Memory B cell (primary cell): ENCODE measurements at regions not wholly inside any gene's neighbourhood (a gene's known extent, or its start where the extent isn't known, plus 50 kb on each side); places are given as distances from the start of the nearest gene placed in this dataset.
"Not testable (repeated sequence)": the region's sequence is repeated elsewhere in the genome, so short reads cannot be mapped to it uniquely, and the experiment has no call there.

ENCODE experiments used
- ATAC-seq: fragments of 150-1000 bp; cut with Tn5 transposase; 2 replicates; pipeline ENCODE4 v1.10.0; 2021; ENCODE audit warnings: low read depth, mild to moderate bottlenecking, moderate library complexity
- DNase-seq, 2 donors: peaks; one replicate each; pipeline ENCODE4 v3.0.0; 2022; ENCODE audit warnings: low spot score in 2 of 2
- H3K27ac Mint-ChIP-seq: one replicate; pipeline ENCODE4 v1.8.0; 2022; ENCODE audit warnings: mild to moderate bottlenecking, moderate library complexity, mixed read lengths
- H3K27me3 Mint-ChIP-seq: one replicate; pipeline ENCODE4 v1.8.0; 2022; ENCODE audit warnings: mixed read lengths
- H3K36me3 Mint-ChIP-seq: one replicate; pipeline ENCODE4 v1.8.0; 2022; ENCODE audit warnings: mild to moderate bottlenecking, mixed read lengths
- H3K4me1 Mint-ChIP-seq: one replicate; pipeline ENCODE4 v1.8.0; 2022; ENCODE audit warnings: mixed read lengths
- H3K4me3 Mint-ChIP-seq: one replicate; pipeline ENCODE4 v1.8.0; 2022; ENCODE audit warnings: mild to moderate bottlenecking, moderate library complexity, mixed read lengths
- H3K9me3 Mint-ChIP-seq: one replicate; pipeline ENCODE4 v1.8.0; 2022; ENCODE audit warnings: mixed read lengths

DNA sequence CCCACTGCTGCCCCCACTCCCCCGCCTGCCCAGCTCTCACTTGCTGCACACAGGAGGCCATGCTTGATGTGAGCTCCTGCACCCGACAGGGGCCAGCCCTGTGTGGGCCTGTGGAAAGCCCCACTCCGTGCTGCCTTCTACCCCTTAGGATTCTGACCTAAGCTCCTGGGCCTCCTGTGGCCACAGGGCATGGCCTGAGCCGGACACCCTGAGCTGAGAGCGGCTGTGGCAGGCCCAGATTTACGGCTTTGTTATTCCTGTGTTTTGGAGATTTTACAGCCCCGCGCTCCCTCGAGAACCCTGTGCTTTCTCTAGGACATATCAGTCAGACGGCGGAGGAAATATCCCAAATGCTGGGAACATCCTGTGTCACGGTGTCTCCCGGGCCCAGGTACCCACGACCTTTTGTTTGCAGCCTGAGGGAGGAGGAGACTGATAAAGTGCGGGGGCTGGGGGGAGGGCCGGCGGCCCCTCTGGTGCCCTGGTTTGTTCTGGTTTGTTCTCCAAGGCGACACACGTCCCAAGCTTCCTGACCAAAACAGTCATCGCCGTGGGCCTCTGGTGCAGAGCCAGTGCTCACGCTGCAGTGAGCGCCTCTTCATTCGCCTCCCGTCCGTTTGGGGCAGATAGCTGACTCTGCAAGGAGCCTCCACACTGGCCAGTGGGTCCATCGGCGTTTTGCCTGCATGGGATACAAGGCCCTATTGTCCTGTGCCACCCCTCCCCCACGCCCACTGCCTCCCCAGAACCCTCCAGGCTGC lies 363.4 kb downstream of the C16orf95 start:
- DNase-seq (no peak), ATAC-seq (no peak)
- H3K27ac Mint-ChIP-seq: no peak overlapping the region
- H3K9me3 Mint-ChIP-seq: no peaks in the 10 kb centered on the region
- H3K4me1 Mint-ChIP-seq: no peaks in the 10 kb centered on the region
- H3K36me3 Mint-ChIP-seq: no peaks in the 10 kb centered on the region
- H3K27me3 Mint-ChIP-seq: peaks cover 2% of the 10 kb centered on the region
- H3K4me3 Mint-ChIP-seq: no peak overlapping the region

DNA sequence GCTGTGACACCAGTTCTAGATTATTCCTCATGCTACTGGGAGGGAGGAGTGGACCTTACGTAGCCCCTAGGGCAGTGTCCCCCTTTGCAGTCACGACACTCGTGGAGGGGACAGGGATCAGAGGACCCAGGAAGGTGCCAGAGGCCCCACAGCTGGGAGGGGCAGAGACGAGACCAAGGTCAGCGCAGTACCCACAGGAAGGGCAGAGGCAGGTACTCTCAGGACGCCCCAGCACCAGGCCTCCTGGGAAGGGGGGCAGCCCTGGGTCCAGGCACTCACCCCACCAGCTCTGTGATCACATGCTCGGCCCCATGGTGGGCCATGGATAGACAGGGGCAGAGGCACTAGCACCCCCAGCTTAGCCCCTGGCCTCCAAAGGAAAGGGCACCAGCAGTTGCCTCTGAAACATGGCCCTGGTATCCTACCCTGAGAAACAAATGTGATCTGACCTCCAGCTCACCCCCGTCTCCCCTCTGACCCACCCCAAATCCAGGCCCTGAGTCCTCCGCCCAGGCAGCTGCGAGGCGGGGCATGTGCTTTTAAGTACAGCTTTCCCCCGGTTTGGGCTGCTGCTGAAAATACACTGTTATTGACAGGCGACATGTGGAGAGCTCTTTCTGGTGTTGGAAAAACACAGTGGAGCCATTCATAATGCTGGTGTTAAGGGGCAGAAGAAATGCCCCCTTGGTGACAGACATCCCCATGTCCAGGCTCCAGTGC lies 361.9 kb downstream of the C16orf95 start:
- Mint-ChIP-seq H3K36me3 (no peaks in the 10 kb centered on the region), H3K4me3 (no peak overlapping the region), H3K9me3 (no peaks in the 10 kb centered on the region), H3K27me3 (peaks cover 5% of the 10 kb centered on the region), H3K27ac (no peak overlapping the region), H3K4me1 (no peaks in the 10 kb centered on the region)
- DNase-seq: no peak
- no peak for ATAC-seq

DNA sequence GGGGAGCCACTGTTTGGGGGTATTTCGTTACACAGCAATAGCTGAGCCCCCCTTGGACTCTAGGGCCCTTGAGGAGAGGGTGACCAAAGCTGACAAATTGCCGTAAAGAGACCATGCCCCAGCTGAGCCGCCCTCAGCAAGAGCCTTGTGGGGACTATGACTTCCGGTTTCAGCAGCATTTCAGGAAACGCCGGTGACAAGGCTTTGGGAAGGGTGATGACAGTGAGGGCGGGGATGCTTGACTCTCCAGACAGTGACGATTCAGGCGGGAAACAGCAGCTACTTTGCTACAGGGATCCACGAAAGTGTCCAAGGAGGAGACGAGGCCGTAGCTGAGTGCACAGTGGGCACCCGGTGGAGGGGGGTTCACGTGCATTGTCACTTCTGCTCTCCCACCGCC lies 360.8 kb downstream of the C16orf95 start:
- ATAC-seq (no peak), DNase-seq (no peak)
- no peaks in the 10 kb centered on the region for H3K36me3 Mint-ChIP-seq
- peaks cover 5% of the 10 kb centered on the region for H3K27me3 Mint-ChIP-seq
- H3K9me3 Mint-ChIP-seq: no peaks in the 10 kb centered on the region
- H3K4me3 Mint-ChIP-seq: no peak overlapping the region
- H3K27ac Mint-ChIP-seq: no peak overlapping the region
- no peaks in the 10 kb centered on the region for H3K4me1 Mint-ChIP-seq

DNA sequence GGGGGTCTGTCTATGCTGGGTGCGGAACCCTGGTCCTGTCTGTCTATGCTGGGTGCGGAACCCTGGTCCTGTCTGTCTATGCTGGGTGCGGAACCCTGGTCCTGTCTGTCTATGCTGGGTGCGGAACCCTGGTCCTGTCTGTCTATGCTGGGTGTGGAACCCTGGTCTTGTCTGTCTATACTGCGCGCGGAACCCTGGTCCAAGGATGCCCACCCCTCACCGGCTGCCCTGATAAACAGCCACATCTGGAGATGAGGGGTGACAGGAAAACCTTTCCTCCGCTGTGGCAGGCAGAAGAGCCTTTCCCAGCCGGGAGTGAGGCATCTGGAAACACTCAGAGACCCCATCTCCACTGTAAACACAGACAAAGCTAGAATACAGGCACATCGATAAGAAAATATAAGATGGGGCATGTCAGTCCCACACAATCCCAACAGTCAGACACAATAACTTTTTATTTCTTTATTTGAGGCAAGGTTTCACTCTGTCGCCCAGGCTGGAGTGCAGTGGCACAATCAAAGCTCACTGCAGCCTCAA lies 359.5 kb downstream of the C16orf95 start:
- not testable (repeated sequence) for H3K9me3 Mint-ChIP-seq, H3K27ac Mint-ChIP-seq, H3K4me3 Mint-ChIP-seq, H3K4me1 Mint-ChIP-seq, DNase-seq, ATAC-seq, H3K36me3 Mint-ChIP-seq, H3K27me3 Mint-ChIP-seq

DNA sequence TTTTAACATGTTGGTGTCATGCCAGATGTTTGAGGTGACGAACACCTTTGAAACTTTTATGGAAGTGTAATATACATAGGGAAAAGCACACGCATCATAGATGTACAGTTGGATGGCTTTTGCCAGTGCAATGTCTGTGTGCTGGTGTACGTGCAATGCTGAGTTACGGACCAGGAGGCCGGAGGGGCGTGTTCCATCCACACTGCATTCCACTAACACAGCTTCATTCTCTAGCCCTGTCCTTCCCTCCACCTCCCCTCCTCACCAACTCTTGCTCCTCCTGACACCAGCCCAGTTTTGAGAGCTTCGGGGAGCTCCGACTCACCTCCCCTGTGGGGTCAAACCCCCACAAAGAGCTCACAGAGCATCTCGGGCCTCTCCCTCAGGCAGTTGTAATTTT lies 358.8 kb downstream of the C16orf95 start:
- no peaks in the 10 kb centered on the region for H3K9me3 Mint-ChIP-seq
- DNase-seq: no peak
- no peak for ATAC-seq
- peaks cover 5% of the 10 kb centered on the region for H3K27me3 Mint-ChIP-seq
- no peaks in the 10 kb centered on the region for H3K4me1 Mint-ChIP-seq
- no peak overlapping the region for H3K27ac Mint-ChIP-seq
- no peak overlapping the region for H3K4me3 Mint-ChIP-seq
- H3K36me3 Mint-ChIP-seq: no peaks in the 10 kb centered on the region

DNA sequence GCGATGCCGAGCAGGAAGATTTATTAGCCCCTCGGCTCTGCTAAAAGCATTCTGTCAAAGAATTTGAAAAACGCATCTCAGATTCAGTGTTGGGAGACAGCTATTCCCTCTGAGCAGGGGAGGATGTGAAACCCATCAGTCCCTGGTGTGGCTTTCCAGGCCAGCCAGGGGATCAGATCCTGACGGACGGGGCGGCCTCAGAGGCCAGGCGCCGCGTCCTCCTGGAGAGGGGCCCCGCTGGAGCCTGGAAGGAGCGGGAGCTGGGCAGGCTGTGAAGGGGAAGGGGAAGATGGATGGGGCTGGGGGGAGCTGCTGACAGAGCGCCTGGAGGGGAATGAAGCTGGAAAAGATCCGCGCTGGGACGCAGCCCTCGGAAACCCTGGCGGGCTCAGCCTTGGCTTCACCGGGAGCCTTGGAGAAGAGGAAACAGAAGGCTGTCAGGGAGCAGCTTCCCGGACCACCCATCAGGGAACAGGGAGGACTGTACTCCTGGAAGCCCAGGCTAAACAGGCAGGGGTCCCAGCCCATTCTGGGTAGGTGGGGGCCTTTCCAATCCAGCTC lies 358.0 kb downstream of the C16orf95 start:
- no peak for DNase-seq
- no peak for ATAC-seq
- H3K4me3 Mint-ChIP-seq: no peak overlapping the region
- H3K36me3 Mint-ChIP-seq: no peaks in the 10 kb centered on the region
- H3K9me3 Mint-ChIP-seq: no peaks in the 10 kb centered on the region
- peaks cover 5% of the 10 kb centered on the region for H3K27me3 Mint-ChIP-seq
- no peaks in the 10 kb centered on the region for H3K4me1 Mint-ChIP-seq
- H3K27ac Mint-ChIP-seq: no peak overlapping the region

DNA sequence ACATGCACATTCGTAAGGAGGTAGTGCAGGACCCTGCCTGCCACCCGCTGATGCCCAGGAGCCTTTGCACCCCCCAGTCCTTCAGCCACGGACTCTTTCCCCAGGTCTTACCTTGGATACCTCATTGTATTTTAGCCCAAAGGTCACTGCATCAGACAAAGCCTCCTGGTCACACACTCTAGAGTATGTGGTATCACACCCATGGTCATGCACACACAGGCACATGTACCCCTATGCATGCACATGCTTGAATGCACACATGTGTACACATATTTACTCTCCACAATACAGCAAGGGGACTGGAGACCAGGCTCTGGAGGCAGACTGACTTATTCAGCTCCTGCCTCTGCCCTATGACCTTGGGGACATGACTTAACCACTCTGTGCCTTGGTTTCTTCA lies 357.5 kb downstream of the C16orf95 start:
- Mint-ChIP-seq H3K36me3 (no peaks in the 10 kb centered on the region), H3K27me3 (peaks cover 5% of the 10 kb centered on the region), H3K4me3 (no peak overlapping the region), H3K27ac (no peak overlapping the region), H3K9me3 (no peaks in the 10 kb centered on the region), H3K4me1 (no peaks in the 10 kb centered on the region)
- no peak for DNase-seq
- no peak for ATAC-seq

DNA sequence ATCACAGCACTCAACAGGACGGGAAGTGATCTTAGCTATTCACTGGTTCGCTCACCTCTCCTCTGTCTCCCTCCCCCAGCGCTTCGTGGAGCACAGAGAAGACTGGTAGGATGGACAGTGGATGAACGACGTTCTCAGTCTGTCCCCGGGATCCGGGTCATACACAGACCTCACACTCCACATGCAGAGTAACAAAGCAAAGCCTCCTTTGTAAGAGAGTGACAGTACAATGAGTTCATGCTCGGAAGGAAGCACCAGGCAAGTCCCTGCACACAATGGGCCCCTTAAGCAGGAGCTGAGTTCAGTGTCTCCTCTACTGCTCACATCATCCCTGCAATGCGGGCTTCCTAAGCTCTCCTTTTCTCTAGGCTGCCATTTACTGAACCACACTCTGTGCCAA lies 356.9 kb downstream of the C16orf95 start:
- no peak for ATAC-seq
- no peaks in the 10 kb centered on the region for H3K9me3 Mint-ChIP-seq

DNA sequence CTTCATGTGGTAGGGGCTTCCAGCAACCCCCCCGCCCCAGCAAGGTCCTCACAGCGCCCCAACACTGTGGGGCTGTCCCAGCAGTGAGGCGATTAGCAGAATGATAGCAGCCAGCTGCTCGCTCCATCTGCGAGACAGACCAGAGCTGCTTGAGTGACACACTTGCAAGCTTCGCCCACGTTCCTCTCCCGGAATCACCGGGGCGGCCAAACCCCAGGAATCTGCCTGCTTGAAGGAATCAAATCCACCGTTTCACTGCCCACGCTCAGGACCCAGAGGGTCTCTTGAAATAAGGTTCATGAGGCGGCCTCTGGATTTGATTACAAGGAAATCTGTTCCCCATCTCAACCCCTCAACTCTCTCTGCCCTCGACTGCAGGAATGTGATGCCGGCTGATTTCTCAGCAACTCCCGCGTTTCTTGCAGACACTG lies 356.0 kb downstream of the C16orf95 start:
- Mint-ChIP-seq H3K36me3 (no peaks in the 10 kb centered on the region), H3K27me3 (peaks cover 5% of the 10 kb centered on the region), H3K27ac (no peak overlapping the region), H3K4me3 (no peak overlapping the region), H3K9me3 (no peaks in the 10 kb centered on the region), H3K4me1 (no peaks in the 10 kb centered on the region)
- no peak for ATAC-seq
- DNase-seq: no peak

More for the DNA sequence above, 356.9 kb downstream of the C16orf95 start:
- no peaks in the 10 kb centered on the region for H3K4me1 Mint-ChIP-seq
- no peaks in the 10 kb centered on the region for H3K36me3 Mint-ChIP-seq
- H3K27ac Mint-ChIP-seq: no peak overlapping the region
- DNase-seq: no peak
- H3K4me3 Mint-ChIP-seq: no peak overlapping the region
- H3K27me3 Mint-ChIP-seq: peaks cover 5% of the 10 kb centered on the region

DNA sequence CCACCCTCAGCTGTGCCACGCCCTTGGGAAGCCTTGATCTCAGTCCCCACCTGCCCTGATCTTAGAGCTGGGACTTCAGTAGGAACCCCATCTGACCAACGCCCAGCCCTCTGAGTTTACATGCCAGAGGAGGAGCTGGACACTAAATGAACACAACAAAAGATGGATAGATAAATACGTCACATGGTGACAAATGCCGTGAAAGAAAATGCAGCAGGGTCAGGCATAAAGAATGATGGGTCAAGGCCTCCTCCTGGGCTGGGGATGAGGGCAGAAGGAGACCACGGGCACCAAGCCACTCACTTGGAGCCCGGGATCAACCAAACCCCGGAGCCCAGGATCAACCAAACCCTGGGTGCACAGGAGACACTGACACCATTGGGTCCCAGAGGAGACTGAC lies 354.9 kb downstream of the C16orf95 start:
- Mint-ChIP-seq H3K27ac (no peak overlapping the region), H3K4me1 (no peaks in the 10 kb centered on the region), H3K36me3 (no peaks in the 10 kb centered on the region), H3K4me3 (no peak overlapping the region), H3K9me3 (no peaks in the 10 kb centered on the region), H3K27me3 (peaks cover 5% of the 10 kb centered on the region)
- no peak for DNase-seq
- ATAC-seq: no peak

DNA sequence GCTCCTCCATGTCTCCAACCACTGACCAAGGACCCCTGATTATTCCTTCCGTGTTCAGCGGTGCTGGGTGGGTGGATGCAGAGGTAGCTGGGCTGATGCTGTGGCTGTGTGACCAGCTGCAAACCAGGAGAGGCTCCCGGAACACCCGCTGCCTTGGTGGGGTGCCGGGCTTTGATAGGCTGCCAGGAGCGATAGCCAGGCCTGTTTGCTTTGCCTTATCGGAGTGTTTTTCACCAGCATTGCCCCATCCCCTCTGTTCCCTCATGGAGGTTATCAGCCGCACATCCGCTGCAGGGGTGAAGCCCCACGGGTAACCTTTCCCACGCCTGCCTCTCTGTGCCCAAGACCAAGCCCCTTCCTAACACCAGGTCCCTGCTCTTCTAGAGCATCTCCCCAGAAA lies 354.3 kb downstream of the C16orf95 start:
- no peak for ATAC-seq
- DNase-seq: no peak
- Mint-ChIP-seq H3K4me3 (no peak overlapping the region), H3K27me3 (peaks cover 5% of the 10 kb centered on the region), H3K4me1 (no peaks in the 10 kb centered on the region), H3K27ac (no peak overlapping the region), H3K36me3 (no peaks in the 10 kb centered on the region), H3K9me3 (no peaks in the 10 kb centered on the region)

DNA sequence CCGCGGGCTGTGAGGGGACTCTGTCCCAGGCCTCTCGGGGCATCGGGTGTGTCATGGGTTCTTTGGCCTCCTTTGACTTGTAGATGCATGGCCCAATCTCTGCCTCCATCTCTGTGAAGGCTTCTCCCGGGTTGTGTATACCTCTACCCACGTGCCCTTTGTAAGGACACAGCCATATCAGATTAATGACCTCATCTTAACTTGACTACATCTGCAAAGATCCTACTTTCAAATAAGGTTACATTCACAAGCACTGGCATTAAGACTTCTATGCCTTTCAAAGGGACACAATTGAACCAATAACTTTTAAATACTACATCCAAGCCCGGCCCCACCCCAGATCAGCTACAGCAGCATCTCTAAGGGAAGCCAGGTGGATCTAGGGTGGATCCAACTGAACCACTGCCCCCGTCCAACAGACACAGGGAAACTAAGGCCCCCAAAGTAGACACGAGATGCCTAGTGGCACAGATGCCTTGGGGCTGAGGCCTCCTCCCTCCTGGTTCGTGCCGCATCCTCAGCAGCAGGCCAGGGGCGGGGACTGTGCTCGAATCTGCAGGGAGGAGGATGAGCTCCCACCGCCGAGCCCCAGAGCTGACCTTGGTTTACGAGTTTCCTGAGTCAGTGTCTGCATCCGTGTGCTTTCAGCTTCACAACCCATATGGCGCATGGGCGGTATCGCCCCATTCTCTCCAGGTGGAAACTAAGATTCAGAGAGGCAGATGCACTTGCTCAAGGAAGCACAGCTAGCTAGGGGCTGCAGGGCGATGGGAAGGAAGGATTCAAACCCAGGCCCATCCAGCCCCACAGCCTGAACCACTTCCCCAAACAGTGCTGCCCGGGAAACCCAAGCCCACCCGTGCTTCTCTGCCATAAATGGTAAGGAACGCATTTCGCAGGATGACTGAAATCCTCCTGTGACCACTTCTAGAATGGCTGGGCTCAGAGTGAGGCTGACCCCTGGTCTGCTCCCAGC lies 353.3 kb downstream of the C16orf95 start:
- no peak for ATAC-seq
- H3K9me3 Mint-ChIP-seq: no peaks in the 10 kb centered on the region
- H3K27me3 Mint-ChIP-seq: peaks cover 3% of the 10 kb centered on the region
- DNase-seq: no peak
- H3K4me3 Mint-ChIP-seq: no peak overlapping the region
- H3K27ac Mint-ChIP-seq: no peak overlapping the region
- no peaks in the 10 kb centered on the region for H3K36me3 Mint-ChIP-seq
- H3K4me1 Mint-ChIP-seq: no peaks in the 10 kb centered on the region

DNA sequence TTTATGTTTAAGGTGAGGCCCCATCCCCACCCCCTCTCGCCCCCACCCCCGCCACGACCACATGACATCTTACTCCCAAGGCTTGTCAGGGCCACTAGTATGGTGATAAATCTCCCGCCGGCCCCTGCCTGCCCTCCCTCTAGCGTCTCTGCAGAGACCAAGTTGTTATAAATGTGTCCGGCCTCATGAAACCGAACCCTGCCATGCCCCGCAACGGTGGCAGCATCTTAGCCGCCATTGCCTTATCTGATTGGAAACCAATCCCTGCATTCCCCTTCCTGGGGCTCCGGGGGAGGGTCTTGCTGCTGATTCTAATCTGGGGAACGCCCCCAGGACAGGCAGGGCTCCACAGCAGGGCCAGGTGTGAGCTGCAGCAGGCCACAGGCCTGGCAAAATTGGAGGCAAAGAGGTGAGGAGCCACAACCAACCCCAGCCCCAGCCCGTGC lies 352.4 kb downstream of the C16orf95 start:
- DNase-seq (no peak), ATAC-seq (no peak)
- H3K4me1 Mint-ChIP-seq: no peaks in the 10 kb centered on the region
- H3K36me3 Mint-ChIP-seq: no peaks in the 10 kb centered on the region
- H3K27me3 Mint-ChIP-seq: peaks cover under 1% of the 10 kb centered on the region
- no peak overlapping the region for H3K4me3 Mint-ChIP-seq
- no peaks in the 10 kb centered on the region for H3K9me3 Mint-ChIP-seq
- no peak overlapping the region for H3K27ac Mint-ChIP-seq
